Right lobe of liver (tissue), 4 donors: ENCODE measurements at regions not wholly inside any gene's neighbourhood (a gene's known extent, or its start where the extent isn't known, plus 50 kb on each side); places are given as distances from the start of the nearest gene placed in this dataset.

Source experiments
- CTCF ChIP-seq, 4 donors: fragments of 200-600 bp in 3 of 4; fragments of 450-650 bp in 1 of 4; IDR thresholded peaks; one replicate each; pipeline versions ENCODE4 v1.5.1 to v1.8.0; 2016 to 2022; ENCODE audit warnings: antibody characterized with exemption in 4 of 4, mild to moderate bottlenecking in 2 of 4
- POLR2A ChIP-seq: fragments of 450-650 bp; IDR thresholded peaks from one replicate; pipeline ENCODE4 v1.6.1; 2017; ENCODE audit warnings: antibody characterized with exemption, mild to moderate bottlenecking
- donor health status: DM: no; HTN: no; CAD: no.
- donor health status: DM: no; HTN: no; CAD: no.
- donor health status: DM: no; HTN: yes; CAD: no.

DNA sequence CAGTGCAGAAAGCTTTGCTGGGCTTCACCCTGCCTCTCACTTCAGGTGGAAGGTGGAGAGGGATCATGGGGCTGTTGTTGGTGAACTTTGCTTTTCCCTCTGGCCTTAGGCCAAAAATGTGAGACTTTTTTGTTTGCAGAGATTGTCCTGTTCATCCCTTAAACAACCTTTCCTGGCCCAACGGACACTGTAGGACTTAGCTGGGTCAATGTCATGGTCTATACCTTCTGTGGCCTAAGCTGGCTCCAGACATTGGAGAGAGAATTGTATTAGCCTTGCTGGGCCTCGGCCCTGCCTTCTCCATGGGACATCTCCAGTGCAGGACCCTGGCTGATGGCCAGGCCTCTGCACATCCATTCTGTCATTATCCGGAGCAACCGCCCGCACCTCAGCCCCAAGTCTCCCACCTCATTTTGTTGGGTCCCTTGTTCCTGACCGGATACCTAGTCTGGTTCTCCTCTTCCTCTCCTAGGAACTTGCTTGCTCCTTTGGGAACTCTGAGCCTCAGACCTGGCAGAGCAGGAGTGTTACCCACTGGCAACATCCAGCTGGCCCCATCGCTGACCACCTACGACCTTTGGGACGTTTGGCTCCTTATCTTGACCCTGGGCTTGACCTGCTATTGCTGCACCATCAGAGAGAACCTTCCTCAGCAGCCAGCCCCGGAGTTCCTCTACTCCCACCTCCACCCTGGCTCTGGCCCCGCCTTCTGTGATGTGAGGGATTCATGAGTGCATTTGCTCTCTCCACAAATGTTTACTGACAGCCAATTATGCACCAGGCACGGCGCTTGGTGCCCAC, 128.2 kb downstream of the BANF2 start:
- TF ChIP-seq CTCF (IDR thresholded peaks at IDR 0.05) (no peak), POLR2A (no peak)
